Osteocyte (in vitro differentiated cells): ENCODE measurements at regions not wholly inside any gene's neighbourhood (a gene's known extent, or its start where the extent isn't known, plus 50 kb on each side); places are given as distances from the start of the nearest gene placed in this dataset.

Experiments
- DNase-seq: peaks from one replicate; pipeline ENCODE4 v3.0.0; 2021; ENCODE audit warnings: mixed read lengths; ENCODE audit not compliant: unreplicated experiment; ENCODE audit errors: extremely low spot score
- H3K27ac Mint-ChIP-seq: one replicate; pipeline ENCODE4 v1.8.0; 2021; ENCODE audit warnings: mild to moderate bottlenecking, mixed read lengths; ENCODE audit not compliant: unreplicated experiment
- H3K27me3 Mint-ChIP-seq: one replicate; pipeline ENCODE4 v1.8.0; 2021; ENCODE audit warnings: mixed read lengths; ENCODE audit not compliant: unreplicated experiment
- H3K36me3 Mint-ChIP-seq: one replicate; pipeline ENCODE4 v1.8.0; 2021; ENCODE audit warnings: mixed read lengths; ENCODE audit not compliant: unreplicated experiment
- H3K4me1 Mint-ChIP-seq: one replicate; pipeline ENCODE4 v1.8.0; 2021; ENCODE audit warnings: mixed read lengths; ENCODE audit not compliant: unreplicated experiment
- H3K4me3 Mint-ChIP-seq: one replicate; pipeline ENCODE4 v1.8.0; 2021; ENCODE audit warnings: mild to moderate bottlenecking, moderate library complexity, mixed read lengths; ENCODE audit not compliant: unreplicated experiment
- H3K9me3 Mint-ChIP-seq: one replicate; pipeline ENCODE4 v1.8.0; 2021; ENCODE audit warnings: mixed read lengths; ENCODE audit not compliant: unreplicated experiment
- TF ChIP-seq, protein P1 (sequence below): fragments of 200-600 bp; sonication (generic); IDR thresholded peaks from 2 replicates; pipeline ENCODE4 v1.5.0; 2021; ENCODE audit warnings: antibody characterized with exemption, mild to moderate bottlenecking, moderate library complexity

- H3K36me3 Mint-ChIP-seq: no peaks in the 10 kb centered on the region
- H3K27ac Mint-ChIP-seq: no peak overlapping the region
- no peak for DNase-seq
- H3K4me3 Mint-ChIP-seq: no peak overlapping the region
- no peaks in the 10 kb centered on the region for H3K27me3 Mint-ChIP-seq
- TF ChIP-seq, protein P1, sequence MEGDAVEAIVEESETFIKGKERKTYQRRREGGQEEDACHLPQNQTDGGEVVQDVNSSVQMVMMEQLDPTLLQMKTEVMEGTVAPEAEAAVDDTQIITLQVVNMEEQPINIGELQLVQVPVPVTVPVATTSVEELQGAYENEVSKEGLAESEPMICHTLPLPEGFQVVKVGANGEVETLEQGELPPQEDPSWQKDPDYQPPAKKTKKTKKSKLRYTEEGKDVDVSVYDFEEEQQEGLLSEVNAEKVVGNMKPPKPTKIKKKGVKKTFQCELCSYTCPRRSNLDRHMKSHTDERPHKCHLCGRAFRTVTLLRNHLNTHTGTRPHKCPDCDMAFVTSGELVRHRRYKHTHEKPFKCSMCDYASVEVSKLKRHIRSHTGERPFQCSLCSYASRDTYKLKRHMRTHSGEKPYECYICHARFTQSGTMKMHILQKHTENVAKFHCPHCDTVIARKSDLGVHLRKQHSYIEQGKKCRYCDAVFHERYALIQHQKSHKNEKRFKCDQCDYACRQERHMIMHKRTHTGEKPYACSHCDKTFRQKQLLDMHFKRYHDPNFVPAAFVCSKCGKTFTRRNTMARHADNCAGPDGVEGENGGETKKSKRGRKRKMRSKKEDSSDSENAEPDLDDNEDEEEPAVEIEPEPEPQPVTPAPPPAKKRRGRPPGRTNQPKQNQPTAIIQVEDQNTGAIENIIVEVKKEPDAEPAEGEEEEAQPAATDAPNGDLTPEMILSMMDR: no peak
- H3K4me1 Mint-ChIP-seq: no peaks in the 10 kb centered on the region
- no peaks in the 10 kb centered on the region for H3K9me3 Mint-ChIP-seq
Measured at GRCh38 chr4:13176741-13177142, 307.4 kb downstream of the RAB28 start.

- no peaks in the 10 kb centered on the region for H3K36me3 Mint-ChIP-seq
- H3K4me1 Mint-ChIP-seq: no peaks in the 10 kb centered on the region
- H3K27me3 Mint-ChIP-seq: no peaks in the 10 kb centered on the region
- TF ChIP-seq, protein P1: no peak
- H3K27ac Mint-ChIP-seq: no peak overlapping the region
- no peak for DNase-seq
- no peaks in the 10 kb centered on the region for H3K9me3 Mint-ChIP-seq
- no peak overlapping the region for H3K4me3 Mint-ChIP-seq
Measured at GRCh38 chr4:13174926-13175325, 309.2 kb downstream of the RAB28 start.

- H3K36me3 Mint-ChIP-seq: no peaks in the 10 kb centered on the region
- H3K9me3 Mint-ChIP-seq: no peaks in the 10 kb centered on the region
- TF ChIP-seq, protein P1: no peak
- H3K27me3 Mint-ChIP-seq: no peaks in the 10 kb centered on the region
- H3K27ac Mint-ChIP-seq: no peak overlapping the region
- H3K4me3 Mint-ChIP-seq: no peak overlapping the region
- DNase-seq: no peak
- H3K4me1 Mint-ChIP-seq: no peaks in the 10 kb centered on the region
Measured at GRCh38 chr4:13174001-13174400, 310.1 kb downstream of the RAB28 start.

DNA sequence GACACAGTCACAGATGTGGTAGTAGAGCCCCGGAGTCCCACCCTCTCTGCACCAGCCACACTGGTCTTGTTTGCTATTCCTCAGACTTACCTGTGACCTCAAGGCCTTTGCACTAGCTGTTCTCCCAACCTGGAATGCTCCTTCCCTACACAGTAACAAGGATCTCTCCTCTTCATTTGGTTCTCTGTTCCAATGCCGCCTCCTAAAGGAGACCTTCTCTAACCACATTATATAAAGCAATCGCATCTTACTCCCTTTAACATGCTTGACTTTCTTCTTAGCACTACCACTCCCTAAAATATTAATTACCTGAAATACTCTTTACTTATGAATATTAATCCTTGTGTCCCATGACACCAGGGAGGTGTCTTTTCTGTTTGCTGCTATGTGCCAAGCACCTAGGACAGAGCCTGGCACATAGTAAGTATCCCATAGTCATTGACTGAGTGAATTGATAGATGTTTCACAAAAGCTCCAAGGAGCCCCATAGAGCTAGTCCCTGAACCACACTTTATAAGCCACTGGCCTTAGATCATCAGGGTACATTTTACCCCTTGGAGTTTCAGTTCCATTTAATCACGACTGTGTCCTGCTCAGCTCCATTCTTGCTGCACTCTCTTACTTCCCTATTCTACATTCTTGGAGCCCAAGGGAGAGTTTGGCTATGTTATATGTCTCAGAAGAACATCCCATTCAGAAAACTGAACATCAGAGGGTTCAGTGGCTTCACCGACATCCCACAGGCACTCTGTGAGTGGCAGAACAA is 312.7 kb downstream of the RAB28 start:
- no peak overlapping the region for H3K4me3 Mint-ChIP-seq
- TF ChIP-seq, protein P1: no peak
- H3K4me1 Mint-ChIP-seq: no peaks in the 10 kb centered on the region
- no peaks in the 10 kb centered on the region for H3K27me3 Mint-ChIP-seq
- H3K27ac Mint-ChIP-seq: no peak overlapping the region
- DNase-seq: no peak
- H3K36me3 Mint-ChIP-seq: no peaks in the 10 kb centered on the region
- H3K9me3 Mint-ChIP-seq: no peaks in the 10 kb centered on the region

- Mint-ChIP-seq H3K27ac (no peak overlapping the region), H3K4me1 (peaks cover 5% of the 10 kb centered on the region), H3K9me3 (no peaks in the 10 kb centered on the region), H3K36me3 (no peaks in the 10 kb centered on the region), H3K27me3 (no peaks in the 10 kb centered on the region), H3K4me3 (no peak overlapping the region)
- TF ChIP-seq, protein P1: no peak
- no peak for DNase-seq
Measured at GRCh38 chr4:13169731-13170525, 314.2 kb downstream of the RAB28 start.
